DMS 273 (cell line): ENCODE measurements at regions not wholly inside any gene's neighbourhood (a gene's known extent, or its start where the extent isn't known, plus 50 kb on each side); places are given as distances from the start of the nearest gene placed in this dataset.

Experiments used
- DNase-seq: peaks from one replicate; lab custom pipeline; 2025; ENCODE audit not compliant: unreplicated experiment; lab: John Stamatoyannopoulos, UW

DNA sequence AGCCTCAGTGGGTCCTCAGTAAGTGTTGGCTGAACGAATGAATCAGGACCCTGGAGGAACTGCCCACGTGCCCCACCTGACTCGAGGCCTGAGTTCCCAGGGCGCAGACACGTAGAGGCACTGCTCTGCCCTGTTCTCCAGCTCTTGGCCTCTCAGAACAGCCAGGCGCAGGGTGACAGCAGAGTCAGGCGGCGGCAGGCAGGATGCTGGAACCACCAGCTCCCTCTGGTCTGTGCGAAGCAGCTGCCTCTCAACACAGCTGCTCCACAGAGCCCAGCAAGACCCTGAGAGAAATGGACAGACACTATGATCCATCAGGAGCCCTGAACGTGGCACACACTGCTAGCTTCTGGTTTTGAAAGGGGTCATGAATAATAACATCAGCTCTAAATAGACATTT is 53.1 kb upstream of the BCO1 start:
- DNase-seq = no peak

DNA sequence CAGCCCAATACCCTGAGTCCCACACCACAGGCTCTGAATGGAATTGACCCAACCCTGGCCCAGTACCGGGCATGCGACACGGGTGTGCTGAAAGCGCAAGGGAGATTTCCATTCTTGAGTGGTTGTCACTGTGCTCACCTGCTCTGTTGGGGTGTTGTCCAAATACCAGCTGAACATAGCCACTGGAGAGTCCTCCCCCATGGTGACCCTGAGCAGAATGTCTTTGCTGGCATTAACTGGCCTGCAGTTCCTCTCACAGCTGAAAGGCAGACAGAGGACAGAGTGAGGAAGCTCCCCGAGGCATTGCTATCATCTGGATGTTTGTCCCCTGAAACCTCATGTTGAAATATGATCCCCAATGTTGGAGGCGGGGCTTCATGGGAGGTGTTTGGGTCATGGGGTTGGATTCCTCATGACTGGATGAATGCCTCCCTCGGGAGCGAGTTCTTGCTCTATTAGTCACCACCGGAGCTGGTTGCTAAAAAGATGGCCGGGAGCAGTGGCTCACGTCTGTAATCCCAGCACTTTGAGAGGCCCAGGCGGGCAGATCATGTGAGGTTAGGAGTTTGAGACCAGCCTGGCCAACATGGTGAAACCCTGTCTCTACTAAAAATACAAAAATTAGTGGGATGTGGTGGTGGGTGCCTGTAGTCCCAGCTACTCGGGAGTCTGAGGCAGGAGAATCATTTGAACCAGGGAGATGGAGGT is 57.3 kb upstream of the BCO1 start:
- DNase-seq = peak; percentile 91

DNA sequence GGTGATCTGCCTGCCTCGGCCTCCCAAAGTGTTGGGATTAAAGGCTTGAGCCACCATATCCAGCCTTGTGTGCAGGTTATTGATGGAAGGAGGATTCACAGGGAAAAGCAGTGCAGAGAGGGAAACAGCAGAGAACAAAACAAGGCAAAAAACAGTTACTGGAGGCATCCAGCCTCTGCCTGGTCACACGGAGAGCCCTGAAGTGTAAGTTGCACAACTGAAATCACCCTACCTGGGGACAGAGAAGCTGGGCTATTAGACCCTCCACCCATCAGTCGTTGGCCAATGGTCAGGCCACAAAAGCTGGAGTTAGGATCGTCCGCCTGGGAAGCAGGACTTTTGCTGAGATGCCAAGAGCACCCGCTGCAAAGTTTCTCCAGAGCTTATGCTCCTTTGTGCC is 57.9 kb upstream of the BCO1 start:
- DNase-seq = no peak

DNA sequence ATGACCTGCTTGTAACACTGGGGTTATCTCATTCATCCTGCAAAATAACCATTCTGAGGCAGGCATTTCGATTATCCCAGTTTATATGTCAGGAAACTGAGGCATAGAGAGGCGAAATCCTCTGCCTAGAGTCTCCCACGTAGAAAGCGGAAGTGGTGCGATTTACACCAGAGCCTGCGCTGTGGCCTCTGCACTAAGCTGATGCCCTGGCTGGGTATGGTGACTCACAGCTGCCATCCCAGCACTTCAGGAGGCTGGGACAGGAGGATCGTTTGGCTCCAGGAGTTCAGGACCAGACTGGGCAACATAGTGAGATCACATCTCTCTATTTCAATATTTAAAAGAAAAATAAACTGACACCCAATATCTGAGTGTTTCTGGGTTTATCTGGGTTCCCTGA is 59.3 kb upstream of the BCO1 start:
- no peak for DNase-seq

DNA sequence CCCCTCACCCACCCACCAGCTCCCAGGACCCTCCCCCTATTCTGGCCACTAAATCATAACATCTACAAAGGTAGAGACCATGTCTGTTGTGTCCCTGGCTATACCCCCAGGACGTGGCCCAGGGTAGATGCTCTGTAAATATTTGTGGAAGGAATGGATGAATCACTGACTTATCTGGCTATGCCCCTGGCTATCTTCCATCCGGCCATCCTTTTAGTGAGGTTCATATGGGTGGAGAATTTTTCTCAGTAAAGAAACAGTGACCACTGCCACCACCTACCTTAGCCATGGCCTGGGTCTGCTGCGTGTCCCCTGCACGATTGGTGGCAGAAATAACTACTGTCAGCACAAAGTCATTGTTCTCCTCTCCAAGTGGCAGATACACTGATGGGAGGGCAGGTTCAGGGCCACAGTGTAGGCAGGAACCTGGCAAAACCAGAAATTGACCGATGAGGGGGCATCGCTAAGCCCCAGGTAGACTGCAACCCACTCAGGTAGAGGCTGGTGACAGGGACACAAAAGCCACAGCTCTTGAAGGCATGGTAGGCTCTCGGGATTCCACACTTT is 63.1 kb upstream of the BCO1 start:
- DNase-seq = no peak

DNA sequence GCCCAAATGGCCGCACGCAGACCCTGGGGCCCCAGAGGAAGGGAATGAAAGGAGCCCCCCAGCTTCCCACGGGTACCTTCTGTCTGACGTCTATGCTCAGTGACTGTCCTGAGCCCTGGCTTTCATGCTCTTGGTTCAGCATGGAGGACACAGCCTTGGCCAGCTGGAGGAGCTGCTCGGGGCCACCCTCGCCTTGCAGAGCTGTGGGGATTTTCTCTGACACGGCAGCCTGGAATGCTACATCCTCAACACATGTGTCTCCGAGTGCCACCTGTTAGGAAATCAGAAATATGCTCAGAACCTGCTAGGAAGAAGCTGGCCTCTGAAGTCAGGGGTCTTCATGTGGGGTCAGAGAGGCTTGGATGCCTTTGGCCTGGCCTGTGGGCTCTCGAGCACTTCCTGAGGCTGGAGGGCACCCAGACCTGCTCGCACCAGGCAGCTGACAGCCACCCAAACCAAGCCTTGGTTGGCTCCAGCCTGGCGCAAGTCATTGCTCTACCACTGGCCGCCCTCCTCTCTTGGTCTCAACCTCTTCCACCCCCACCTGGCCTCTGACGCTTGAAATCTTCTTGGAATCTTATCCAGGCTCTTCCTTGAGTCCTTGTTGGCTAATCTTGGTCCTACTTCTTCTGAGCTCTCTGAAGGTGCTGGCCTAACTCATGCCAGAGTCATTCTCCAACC is 63.7 kb upstream of the BCO1 start:
- no peak for DNase-seq

DNA sequence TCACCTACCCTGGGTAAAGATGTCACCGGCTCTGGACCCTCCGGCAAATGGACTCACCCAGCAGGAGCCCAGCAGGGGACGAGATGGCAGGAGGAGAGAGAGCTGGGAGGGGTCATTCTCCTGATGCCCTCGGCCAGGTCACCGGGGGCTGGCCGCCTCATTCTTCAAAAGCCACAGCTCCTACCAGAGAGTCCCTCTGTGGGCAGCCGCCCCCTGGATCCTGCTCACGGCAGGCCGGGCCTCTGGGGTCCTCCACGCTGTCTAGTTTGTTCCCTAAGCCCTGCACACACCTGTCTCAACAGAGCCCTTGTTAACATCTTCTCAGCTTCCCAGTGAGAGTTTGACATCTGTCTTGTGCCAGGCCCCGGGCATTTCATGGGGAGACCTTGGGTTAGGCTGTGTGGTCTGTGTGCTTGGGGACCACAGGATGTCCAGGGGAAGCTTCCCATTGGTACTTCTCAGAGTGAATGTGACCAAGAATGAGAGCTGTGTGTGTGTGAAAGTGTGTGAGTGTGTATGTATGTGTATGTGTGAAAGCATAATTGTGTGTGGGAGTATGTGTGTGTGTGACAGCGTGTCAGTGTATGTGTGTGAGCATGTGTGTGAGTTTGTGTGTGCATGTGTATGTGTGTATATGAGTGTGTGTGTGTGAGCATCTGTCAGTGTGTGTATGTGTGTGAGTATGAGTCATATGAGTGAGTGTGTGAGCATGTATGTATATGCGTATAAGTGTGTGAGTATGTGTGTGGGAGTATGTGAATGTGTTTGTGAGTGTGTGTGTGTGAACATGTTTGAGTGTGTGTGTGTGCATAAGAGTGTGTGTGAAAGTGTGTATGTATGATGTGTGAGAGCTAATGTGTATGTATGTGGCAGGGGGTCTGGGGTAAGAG is 65.5 kb upstream of the BCO1 start:
- DNase-seq = no peak

DNA sequence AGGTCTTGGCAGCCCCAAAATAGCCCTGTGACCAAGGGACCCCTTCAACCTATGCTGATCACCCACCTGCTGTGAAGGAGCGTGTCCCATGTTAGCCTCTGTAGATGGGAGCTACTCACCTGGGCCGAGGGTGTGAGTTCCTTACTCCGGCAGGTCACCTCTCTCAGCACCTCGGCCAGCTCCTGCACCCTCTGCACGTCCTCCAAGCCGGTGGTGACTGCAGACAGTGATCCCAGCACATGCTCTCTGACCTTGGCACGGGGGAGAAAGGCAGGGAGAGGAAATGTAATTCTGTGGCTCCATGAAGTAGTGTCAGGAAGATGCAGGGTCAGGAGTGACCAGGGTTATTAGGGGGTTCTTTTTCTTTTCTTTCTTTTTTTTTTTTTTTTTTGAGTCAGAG is 67.7 kb upstream of the BCO1 start:
- no peak for DNase-seq

DNA sequence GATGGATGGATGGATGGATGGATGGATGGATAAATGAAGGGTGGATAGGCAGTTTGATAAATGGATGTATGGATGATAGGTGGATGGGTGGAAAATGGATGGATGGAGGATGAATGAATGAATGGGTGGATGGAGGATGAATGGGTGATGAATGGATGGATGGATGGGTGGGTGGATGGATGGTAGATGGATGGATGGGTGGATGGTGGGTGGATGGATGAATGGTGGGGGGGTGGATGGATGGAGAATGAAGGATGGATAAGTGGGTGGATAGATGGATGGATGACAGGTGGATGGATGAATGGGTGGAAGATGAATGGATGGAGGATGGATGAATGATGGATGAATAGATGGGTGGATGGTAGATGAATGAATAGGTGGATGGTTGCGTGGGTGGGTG is 70.1 kb upstream of the BCO1 start:
- DNase-seq = no peak

DNA sequence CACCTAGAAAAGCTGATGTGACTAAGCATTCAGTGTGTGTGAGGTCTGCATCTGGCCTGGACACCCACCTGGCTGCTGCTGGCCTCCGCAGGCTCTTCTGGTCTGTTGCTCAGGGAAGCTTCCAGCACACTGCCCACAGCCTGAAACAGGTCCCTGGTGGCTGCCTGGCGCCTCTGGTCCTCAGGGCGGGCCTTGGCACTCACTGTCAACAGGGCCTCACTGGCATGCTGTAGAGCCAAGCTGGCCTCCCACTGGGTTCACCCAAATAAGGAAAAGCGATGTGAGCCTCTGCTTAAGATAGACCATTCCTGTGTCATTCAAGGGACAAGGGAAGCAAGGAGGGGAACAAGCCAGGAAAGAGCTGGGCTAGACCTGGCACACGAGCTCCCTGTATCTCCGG is 70.6 kb upstream of the BCO1 start:
- DNase-seq = no peak

DNA sequence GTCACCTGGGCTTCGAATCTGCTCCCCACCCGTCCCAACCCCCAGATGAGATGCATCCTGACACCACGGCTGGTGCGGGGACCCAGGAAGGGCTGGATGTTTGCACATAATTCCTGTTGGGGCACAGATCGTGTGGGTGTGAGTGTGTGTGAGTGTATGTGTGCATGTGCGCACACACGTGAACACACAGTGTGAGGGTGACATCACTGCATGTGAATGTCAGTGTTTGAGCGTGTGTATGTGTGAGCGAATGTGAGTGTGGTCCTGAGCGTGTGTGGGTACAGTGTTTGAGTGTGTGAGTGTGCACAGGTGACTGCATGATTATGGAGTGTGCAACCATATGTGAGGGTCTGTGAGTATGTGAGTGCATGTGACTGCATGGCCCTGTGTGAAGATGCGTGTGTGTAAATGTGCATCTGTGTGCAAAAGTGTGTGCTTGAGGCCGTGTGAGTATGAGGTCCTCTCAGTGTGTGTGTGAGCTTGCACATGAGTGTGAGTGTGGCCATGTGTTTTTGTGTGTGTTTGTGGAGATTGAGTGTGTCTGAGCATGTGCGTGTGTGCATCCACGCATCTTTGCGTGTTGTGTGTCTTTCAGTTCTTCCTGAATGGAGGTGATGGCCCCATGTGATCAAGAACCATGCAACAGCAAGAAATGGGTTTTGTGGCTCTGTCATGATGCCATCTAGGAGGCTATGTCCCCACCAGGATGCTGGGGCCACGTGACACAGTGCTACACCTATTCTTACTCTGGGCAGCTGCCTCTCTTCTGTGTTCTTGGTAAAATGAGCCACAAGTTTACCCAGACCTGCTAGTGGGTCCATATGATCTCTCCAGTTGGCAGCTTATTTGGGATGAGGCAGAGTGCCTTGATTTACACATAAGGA is 70.5 kb upstream of the GCSH start:
- no peak for DNase-seq

DNA sequence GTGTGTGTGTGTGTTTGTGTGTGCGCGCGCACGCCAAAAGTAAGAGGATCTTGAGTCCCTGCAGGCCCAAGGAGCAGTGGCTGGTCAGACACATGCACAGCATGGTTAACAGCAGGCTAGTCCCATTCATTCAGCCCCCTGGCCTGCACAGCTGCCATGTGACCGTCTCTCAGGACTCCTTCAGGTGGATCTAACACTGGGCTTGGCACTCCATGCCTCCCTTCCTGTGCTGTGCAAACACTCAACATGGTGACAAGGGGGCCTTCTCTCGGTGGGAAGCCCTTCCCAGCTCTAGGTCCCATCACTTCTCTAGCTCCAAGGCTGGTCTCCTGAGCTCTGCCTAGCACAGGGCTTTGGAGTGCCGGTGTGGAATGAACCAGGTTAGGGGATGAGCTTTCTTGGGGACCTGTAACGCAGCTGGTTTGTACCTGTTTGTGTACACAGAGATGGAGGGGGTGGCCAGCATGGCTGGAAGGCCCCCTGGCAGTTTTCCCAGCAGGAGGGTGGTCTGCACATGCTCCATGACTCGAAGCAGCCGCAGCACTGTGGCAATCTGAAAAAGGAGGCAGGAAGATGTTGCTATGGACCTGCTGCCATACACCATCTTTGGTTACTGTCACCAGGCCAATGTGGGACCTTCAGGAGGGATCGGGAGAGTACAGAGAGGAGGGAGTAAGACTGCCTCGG is 69.4 kb upstream of the GCSH start:
- no peak for DNase-seq

DNA sequence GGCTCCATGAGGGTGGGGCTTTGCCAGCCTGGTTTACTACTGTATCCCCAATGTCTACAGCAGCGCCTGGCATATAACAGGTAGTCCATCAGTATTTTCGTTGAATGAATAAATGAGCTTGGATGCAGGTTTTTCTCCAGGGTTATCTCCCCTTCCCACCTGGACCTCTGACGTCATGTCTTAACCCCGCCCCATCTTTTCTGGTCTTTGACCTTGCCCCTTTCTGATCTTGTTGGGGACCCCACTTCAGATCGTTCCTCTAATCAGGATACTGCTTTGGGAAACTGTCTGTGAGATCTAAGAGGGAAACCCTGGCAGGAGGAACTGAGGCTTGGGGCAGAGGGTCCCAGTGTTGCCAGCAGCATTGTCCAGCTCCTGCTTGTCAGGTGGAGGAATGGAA is 68.8 kb upstream of the GCSH start:
- DNase-seq = no peak

DNA sequence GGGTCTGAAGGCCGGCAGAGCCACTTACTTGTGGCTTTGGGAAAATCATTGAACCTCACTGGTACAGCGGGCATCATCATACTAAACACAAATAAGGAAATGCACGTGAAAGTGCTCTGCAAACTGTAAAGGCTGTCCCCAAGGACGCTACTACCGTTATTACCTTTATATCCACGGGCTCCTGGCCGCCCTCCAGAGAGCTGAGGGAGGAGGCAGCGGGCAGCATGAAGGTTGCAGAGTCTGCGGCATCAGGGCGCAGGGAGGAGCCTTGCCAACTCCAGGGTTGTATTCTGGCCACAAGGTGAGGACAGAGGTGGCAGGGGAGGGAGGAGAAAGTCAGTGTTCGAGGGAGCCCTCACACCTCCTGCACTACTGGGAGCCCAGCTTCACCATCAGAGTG is 68.3 kb upstream of the GCSH start:
- no peak for DNase-seq

DNA sequence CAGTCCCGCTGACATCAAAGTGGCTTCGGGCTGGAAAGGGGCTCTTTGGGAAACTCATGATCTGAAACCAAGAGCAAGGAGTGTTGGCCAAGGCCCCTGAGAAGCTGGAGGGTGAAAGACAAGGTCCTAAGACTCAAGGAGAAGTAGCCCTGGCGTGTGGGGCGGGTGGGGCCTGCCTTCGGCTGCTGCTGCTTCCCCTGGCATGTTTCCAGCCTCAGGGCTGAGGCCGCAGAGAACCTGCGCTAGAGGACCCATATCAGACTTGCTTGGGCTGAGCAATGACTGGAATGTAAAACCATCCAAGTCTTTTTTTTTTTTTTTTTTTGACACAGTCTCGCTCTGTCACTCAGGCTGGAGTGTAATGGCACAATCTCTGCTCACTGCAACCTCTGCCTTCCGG is 67.5 kb upstream of the GCSH start:
- no peak for DNase-seq

DNA sequence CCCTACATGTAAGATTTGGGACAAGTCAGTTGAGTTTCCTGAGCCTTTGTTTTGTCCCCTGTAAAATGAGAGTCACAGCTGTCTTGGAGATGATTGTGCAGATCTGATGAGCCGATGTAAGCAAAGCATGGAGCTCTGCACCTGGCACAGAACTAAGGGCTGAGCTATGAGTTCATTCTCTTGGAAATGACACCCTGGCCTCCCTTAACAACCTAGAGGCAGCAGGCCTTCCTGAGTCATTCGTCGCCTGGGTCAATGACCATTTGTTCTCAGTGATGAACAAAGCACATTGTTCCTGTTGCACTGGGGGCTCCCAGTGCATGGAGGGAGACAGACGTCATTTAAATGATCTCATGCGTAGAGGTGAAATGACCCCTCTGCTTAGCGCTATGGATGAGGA is 62.8 kb upstream of the GCSH start:
- DNase-seq = no peak

DNA sequence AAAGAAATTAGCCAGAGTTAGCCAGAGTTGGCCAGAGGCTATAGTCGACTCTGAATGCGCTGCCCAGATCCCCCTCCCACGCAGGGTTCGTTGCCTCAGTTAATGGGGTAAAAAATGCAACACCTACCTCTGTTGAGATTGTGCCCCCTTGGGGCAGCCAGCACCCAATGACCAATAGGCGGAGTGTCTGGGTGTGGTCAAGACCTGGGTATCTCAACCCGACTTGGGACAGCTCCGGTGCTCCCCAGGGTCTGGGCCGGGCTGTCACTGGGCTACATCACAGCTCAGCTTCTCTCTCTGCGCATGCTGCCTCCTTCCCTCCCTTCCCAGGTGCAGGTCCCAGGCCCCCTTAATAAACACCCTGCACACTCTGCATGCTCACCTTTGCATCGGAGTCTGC is 59.6 kb upstream of the GCSH start:
- no peak for DNase-seq

DNA sequence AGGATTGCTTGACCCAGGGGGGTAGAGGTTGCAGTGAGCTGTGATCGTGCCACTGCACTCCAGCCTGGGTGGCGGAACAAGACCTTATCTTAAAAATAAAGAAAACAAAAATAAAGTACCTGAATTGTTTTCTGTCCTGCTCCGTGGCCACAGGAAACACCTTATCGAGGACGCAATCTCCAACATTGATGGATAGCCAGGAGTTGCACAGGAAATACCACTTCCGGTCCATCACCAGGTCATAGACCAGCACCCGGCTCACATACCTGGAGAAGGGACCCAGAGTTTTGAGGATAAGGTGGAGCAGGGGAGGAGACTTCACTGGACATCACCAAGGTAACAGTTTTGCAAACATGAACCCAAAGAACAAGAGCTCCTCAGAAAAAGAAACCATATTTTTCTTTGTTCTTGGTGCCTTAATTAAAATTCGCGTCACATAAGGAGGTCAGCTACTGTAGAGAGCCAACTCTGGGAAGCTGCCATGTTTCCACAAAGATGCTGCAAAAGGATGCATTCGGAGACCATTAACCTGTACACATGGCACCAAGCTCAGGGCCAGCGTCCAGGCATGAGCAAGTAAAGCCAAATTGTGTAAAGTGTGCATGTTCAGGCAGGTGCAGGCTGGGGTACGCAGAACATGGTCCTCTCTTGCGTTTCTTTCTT is 55.6 kb upstream of the GCSH start:
- DNase-seq = no peak

DNA sequence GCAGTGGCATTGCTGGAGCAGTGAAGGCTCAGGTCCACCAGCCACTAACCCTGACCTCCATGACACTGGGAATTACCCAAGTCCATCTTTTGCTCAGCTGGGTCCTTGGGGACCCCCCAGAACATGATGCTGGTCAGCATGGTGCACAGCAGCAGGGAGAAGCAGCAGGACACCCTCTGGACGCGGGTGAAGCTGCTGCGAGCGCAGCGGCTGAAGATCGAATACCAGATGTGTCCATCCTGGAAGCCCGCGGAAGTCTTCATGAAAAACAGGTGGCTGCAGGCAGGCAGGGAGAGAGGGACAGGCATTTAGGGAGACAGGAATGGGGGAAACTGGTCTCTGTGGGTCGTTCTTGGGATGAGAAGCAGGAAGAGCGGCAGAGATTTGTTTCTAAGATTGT is 53.4 kb upstream of the GCSH start:
- DNase-seq = no peak

DNA sequence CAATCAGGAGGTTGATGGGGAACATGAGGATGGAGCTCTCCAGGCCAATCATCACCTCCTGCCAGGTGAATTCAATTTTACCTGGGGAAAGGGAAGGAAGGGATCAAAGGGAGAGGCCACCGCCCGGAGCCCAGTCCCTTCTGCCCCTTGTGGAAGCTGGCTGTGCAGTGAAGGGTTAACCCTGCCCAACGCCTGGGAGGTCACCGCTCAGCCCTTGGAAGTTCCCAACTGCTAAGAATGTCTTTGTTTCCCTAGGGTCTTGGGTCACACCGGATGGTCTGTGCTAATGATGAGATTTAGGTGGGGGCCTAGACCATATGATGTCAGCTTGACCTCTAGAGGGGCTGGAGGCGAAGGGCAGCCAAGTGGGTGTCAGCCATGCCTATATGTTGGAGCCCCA is 52.1 kb upstream of the GCSH start:
- no peak for DNase-seq
